ENCODE measurements at regions not wholly inside any gene's neighbourhood (a gene's known extent, or its start where the extent isn't known, plus 50 kb on each side); places are given as distances from the start of the nearest gene placed in this dataset.

DNA sequence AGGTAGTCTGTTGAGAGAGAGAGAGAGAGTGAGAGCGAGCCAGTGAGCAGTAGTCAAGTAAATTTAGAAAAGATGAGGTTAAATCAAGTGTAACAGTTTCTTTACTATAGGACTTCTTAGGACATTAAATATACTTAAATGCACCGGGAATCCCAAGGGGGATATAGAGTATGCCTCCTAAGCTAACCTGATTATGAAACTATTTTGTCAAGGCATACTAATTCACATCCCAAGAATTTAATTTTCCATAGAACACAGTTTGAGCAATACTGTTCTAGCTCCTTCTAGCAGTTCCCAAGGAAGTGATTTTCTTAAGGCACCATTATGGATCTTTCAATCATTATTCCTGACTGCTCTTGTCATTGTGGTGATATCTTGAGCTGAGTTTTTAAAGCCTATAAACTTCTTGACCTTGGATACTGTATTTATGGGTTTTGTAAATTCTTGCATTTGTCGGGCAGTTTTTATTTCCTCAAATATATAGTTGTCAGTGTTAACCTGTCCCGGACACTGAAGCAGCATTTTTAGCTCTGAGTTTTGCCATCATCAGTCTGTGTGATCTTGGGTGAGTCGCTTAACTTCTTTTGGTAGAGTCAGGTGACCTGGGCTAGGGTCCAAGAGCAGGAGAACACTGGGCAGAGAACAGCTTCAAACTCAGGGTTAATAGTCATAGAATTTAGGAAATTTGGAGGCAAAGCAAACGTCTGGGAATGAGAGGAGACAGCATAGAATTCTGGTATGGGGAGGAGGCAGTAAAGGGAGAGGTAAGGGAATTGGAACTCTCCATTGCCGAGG is 196.5 kb upstream of the FRMD6 start:
- no peak for DNase-seq (ENCODE audit: low read depth)
- TF ChIP-seq, protein P1, sequence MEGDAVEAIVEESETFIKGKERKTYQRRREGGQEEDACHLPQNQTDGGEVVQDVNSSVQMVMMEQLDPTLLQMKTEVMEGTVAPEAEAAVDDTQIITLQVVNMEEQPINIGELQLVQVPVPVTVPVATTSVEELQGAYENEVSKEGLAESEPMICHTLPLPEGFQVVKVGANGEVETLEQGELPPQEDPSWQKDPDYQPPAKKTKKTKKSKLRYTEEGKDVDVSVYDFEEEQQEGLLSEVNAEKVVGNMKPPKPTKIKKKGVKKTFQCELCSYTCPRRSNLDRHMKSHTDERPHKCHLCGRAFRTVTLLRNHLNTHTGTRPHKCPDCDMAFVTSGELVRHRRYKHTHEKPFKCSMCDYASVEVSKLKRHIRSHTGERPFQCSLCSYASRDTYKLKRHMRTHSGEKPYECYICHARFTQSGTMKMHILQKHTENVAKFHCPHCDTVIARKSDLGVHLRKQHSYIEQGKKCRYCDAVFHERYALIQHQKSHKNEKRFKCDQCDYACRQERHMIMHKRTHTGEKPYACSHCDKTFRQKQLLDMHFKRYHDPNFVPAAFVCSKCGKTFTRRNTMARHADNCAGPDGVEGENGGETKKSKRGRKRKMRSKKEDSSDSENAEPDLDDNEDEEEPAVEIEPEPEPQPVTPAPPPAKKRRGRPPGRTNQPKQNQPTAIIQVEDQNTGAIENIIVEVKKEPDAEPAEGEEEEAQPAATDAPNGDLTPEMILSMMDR (IDR thresholded peaks at IDR 0.05; ENCODE audit: insufficient read depth, low read length, poor library complexity, severe bottlenecking): no peak
- no peaks in the 10 kb centered on the region for H3K27me3 ChIP-seq (ENCODE audit: control insufficient read depth, insufficient read depth, low read length)
- no peaks in the 10 kb centered on the region for H3K36me3 ChIP-seq (ENCODE audit: control insufficient read depth, insufficient read depth, low read length)
- no peak overlapping the region for H3K4me3 ChIP-seq (ENCODE audit: low read depth, low read length)

DNA sequence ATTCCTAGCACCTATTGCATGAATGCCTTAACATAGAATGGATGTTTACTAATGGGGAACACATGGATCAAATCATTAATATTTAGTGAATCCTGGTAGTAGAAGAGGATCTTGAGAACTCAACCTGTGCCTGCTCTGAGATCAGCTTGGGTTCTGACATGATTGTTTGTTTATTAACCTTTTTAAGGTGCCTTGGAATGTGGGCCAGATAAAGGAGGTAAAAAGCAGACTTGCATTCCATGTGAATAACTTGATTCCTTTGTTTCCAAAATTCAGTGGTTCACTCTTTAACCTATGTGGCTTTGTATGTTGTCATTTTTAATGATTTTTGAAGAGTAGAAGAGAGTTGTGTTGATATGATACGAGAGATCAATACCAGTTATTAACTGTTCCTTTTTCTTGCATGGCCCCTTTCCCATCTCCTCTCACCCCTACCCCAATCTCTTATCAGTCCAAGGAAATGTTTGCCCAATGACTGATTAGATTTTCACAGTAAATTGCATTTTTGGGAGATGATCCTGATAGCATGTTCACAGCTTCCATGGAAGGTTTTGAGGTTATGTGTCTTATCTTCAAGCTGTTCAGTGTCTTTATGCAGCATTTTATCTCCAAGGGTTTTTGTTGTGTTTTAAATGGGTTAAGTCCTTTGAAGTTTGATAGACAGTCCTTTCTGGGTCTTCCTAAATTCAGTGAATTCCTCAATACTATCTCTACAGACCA is 193.7 kb upstream of the FRMD6 start:
- no peaks in the 10 kb centered on the region for H3K36me3 ChIP-seq (ENCODE audit: control insufficient read depth, insufficient read depth, low read length)
- H3K27me3 ChIP-seq (ENCODE audit: control insufficient read depth, insufficient read depth, low read length): no peaks in the 10 kb centered on the region
- DNase-seq (ENCODE audit: low read depth): no peak
- TF ChIP-seq, protein P1 (IDR thresholded peaks at IDR 0.05; ENCODE audit: insufficient read depth, low read length, poor library complexity, severe bottlenecking): no peak
- no peak overlapping the region for H3K4me3 ChIP-seq (ENCODE audit: low read depth, low read length)

DNA sequence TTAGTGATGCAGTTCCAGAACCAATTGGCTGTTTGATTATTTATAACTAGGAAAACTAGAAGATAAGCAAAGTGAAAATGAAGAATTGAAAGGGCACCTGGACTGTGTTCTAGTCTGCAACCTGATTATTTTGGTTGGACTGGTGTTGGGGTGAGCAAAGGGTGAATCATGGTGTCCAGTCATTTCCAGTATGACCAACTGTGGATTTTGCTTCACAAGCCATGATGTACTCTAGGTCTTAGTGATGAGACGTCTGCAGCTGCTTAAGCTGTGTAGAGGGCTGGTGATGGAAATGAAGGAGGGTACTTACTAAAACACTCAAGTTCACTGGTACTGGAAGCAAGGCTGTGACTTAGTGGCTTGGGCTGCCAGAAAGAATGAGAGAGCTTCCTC is 193.2 kb upstream of the FRMD6 start:
- no peaks in the 10 kb centered on the region for H3K36me3 ChIP-seq (ENCODE audit: control insufficient read depth, insufficient read depth, low read length)
- no peak for DNase-seq (ENCODE audit: low read depth)
- H3K4me3 ChIP-seq (ENCODE audit: low read depth, low read length): no peak overlapping the region
- H3K27me3 ChIP-seq (ENCODE audit: control insufficient read depth, insufficient read depth, low read length): no peaks in the 10 kb centered on the region
- TF ChIP-seq, protein P1 (IDR thresholded peaks at IDR 0.05; ENCODE audit: insufficient read depth, low read length, poor library complexity, severe bottlenecking): no peak

DNA sequence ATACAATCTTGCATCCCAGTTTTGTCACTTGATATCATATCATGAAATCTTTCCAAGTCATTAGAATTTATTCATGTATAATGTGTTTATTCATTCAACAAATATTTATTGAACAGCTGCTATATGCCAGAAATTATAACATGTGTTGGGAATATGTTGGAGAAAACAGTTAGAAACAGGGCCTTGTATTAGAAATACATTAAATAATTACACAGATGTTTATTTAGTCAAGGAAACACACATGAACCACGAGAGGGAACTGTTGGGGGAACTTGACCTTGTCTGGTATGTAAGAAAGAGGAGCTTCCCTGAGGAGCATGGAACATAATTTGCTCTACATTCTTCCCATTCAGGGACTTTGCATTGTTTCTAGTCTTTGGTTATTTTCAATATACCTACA is 191.7 kb upstream of the FRMD6 start:
- Histone ChIP-seq H3K36me3 (ENCODE audit: control insufficient read depth, insufficient read depth, low read length) (no peaks in the 10 kb centered on the region), H3K4me3 (ENCODE audit: low read depth, low read length) (no peak overlapping the region), H3K27me3 (ENCODE audit: control insufficient read depth, insufficient read depth, low read length) (no peaks in the 10 kb centered on the region)
- TF ChIP-seq, protein P1 (IDR thresholded peaks at IDR 0.05; ENCODE audit: insufficient read depth, low read length, poor library complexity, severe bottlenecking): no peak
- DNase-seq (ENCODE audit: low read depth): no peak

DNA sequence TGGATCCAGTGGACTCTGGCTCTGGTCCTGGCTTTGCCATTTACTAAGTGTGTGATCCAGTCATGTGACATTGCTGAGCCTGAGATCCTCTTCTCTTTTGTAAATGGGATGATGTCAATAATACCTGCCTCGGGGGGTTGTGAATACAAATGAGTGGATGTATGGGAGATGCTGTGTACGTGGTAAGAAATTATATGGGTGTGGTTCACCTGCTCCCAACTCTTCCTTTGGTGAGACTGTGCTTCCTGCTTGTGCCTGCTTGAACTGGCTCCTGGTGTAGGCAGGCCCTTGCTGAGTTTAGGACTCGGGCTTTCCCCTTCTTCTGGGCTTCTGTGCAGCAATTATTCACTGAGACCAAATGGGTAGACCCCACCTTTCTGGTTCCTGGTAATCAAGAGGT is 189.5 kb upstream of the FRMD6 start:
- Histone ChIP-seq H3K36me3 (ENCODE audit: control insufficient read depth, insufficient read depth, low read length) (no peaks in the 10 kb centered on the region), H3K27me3 (ENCODE audit: control insufficient read depth, insufficient read depth, low read length) (no peaks in the 10 kb centered on the region), H3K4me3 (ENCODE audit: low read depth, low read length) (no peak overlapping the region)
- TF ChIP-seq, protein P1 (IDR thresholded peaks at IDR 0.05; ENCODE audit: insufficient read depth, low read length, poor library complexity, severe bottlenecking): no peak
- no peak for DNase-seq (ENCODE audit: low read depth)

All from kidney epithelial cell (primary cell).